GM12873 (cell line): ENCODE measurements at regions not wholly inside any gene's neighbourhood (a gene's known extent, or its start where the extent isn't known, plus 50 kb on each side); places are given as distances from the start of the nearest gene placed in this dataset.

Experiments
- TF ChIP-seq, protein P1 (sequence below): IDR thresholded peaks from 2 replicates; pipeline ENCODE4 v1.5.1; 2012; ENCODE audit warnings: low read depth, mild to moderate bottlenecking, moderate library complexity, low read length, control low read depth; ENCODE audit not compliant: insufficient read depth; ENCODE audit errors: missing control alignments

DNA sequence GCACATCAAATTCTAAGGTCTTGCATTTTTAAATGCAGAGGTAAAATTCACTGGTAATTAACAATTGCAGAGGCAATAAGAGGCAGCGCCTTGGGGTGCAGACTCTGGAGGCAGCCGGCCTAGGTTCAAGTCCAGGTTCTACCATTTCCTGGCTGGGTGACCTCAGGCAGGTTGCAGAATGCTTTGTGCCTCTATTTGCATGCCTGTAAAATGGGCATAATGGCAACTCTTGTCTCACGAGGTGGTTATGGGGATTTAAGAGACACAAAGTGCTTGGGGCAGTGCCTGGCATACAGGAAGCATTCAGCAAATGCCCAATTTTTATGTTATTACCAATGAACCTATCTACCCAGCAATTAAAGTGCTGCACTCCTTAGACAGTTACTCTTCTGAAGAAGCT lies 180.0 kb upstream of the LHX5 start:
- TF ChIP-seq, protein P1, sequence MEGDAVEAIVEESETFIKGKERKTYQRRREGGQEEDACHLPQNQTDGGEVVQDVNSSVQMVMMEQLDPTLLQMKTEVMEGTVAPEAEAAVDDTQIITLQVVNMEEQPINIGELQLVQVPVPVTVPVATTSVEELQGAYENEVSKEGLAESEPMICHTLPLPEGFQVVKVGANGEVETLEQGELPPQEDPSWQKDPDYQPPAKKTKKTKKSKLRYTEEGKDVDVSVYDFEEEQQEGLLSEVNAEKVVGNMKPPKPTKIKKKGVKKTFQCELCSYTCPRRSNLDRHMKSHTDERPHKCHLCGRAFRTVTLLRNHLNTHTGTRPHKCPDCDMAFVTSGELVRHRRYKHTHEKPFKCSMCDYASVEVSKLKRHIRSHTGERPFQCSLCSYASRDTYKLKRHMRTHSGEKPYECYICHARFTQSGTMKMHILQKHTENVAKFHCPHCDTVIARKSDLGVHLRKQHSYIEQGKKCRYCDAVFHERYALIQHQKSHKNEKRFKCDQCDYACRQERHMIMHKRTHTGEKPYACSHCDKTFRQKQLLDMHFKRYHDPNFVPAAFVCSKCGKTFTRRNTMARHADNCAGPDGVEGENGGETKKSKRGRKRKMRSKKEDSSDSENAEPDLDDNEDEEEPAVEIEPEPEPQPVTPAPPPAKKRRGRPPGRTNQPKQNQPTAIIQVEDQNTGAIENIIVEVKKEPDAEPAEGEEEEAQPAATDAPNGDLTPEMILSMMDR, result no peak

DNA sequence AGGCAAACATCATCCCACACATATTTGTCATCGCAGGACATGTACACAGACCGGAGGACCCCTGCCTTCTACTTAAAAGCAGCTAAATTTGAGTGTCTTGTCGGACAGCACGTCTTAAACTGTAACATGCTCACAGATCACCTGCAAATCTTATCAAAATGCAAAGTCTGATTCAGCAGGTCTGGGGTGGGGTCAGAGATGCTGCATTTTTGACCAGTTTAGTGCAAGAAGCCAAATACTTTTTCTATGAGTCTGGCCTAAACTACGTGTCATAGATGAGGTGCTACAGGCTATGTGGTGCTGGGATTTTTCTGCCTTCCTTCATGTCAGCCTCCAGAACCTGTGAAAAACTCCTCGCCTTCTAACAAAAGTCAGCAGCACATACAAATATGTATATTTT lies 178.8 kb upstream of the LHX5 start:
- TF ChIP-seq, protein P1, result no peak

DNA sequence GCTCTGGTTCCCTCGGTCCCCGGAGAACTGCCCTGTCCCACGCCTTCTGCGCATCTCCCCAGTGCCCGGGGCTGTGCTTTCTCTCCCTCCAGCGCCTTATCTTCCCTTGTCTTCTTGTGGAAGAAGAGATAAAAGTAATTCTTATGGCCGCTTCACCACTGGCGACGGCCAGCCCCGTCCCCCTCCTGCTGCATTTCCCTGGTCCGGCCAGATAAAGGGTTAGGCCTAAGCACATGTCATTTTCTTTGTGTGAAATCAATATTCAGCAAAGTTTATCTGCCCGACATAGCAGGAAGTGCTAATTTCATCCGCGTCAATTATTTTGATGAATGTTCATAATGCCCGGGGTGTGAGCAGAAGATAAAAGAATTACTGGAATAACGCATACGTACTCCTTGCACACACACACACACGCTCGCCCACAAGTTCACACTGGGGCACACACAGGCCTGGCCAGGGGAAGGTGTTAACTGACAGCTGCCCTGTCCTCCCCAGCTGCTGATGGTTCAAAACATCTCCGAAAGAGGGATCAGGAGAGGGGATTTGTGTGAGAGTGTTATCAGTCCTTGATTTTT lies 177.7 kb upstream of the LHX5 start:
- TF ChIP-seq, protein P1, result no peak

DNA sequence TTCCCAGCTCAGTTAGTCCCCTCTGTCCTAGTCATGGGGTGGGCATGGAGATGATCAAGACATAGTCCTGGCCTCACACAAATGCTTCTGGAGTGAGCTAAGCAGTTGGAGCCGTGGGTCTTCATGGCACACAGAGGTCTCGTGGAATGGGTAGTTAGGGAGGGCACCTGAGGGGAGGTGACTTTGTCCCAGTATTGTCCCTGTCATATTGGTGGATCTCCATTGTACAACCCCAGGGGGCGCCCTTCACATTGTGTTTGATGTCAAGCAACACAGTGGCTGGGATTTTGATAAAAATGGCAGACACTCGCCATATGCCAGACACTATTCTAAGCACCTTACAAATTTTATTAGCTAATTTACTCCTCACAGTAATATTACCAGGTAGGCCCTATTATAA lies 175.4 kb upstream of the LHX5 start:
- TF ChIP-seq, protein P1, result peak; percentile 36

DNA sequence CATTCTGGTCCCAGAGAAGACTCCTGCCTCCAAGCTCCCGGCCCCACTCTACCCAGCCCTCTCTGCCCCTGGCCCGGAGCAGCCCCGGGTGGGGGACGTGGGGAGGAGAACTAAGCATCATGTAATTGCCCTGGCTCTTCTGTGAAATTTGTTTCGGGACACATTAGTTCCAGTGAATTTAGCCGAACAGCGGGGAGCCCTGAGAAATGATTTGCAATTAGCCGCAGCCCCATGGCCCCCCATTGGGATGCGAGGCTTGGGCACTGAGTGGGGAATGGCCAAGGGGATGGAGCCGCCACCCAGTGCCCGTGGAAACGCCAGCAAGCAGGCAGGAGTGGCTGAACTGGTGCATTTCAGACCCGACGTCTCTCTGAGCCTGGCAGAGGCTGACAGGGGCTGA lies 173.9 kb upstream of the LHX5 start:
- TF ChIP-seq, protein P1, result no peak

DNA sequence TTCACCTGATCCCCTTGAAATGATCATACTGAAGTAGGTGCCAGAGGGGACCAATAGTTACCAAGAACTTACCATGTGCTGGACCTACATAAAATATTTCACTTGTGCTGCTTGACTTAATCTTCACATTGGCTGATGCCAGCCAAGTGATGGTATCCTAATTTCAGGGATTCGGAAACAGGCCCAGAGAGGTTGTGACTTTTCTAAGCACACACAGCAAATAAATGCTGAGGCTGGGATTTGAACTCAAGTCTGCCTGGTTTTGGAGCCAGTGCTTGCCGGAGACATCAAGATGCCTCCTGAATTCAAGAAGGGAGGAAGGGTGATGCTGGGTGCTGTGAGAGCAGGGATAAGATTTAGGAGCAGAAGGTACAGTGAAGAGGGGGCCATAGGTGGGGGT lies 173.5 kb upstream of the LHX5 start:
- TF ChIP-seq, protein P1, result no peak

DNA sequence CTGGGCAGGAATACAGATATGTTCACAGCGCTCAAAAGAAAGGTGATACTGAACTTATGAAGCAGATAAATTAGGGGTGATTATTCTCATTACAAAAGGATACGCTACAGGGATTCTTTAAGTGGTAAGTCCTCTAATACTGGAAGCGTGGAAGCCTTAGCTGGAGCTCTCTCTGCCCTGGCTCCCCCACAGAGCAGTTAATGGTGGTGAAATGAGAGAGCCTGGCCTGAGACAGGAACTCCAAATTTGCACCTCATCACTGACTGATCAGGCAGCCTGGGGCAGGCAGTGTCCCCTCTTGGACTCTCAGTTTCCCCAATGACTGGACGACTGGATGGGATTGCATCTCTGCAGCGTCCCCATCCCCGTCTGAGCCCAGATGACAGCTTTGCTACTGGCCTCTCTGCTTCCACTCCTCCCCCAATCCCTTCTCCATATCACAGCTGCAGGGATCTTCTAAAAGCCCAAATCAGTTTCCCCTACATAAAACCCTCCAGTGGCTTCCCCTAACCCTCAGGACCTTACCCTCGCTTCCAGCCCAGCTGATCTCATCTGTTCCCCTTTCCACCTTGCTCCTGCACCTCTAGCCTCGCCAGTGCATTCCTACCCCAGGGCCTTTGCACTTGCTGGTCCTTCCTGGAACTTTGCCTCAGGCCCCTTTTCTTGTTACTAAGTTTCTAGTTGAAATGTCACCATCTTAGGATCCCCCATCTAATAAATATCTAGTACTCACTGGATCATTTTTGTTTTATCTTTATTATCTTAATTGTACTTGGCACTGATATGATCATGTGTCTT lies 171.7 kb upstream of the LHX5 start:
- TF ChIP-seq, protein P1, result no peak
